Erythroblast (primary cell): ENCODE measurements at regions not wholly inside any gene's neighbourhood (a gene's known extent, or its start where the extent isn't known, plus 50 kb on each side); places are given as distances from the start of the nearest gene placed in this dataset.

Source experiments
- GATA1 ChIP-seq: IDR thresholded peaks from 2 replicates; pipeline ENCODE4 v1.6.1; 2011; ENCODE audit warnings: low read depth, mild to moderate bottlenecking, control low read depth, low read length, moderate library complexity
- POLR2A ChIP-seq: IDR thresholded peaks from 2 replicates; pipeline ENCODE4 v1.6.1; 2011; ENCODE audit warnings: mild to moderate bottlenecking, low read length

DNA sequence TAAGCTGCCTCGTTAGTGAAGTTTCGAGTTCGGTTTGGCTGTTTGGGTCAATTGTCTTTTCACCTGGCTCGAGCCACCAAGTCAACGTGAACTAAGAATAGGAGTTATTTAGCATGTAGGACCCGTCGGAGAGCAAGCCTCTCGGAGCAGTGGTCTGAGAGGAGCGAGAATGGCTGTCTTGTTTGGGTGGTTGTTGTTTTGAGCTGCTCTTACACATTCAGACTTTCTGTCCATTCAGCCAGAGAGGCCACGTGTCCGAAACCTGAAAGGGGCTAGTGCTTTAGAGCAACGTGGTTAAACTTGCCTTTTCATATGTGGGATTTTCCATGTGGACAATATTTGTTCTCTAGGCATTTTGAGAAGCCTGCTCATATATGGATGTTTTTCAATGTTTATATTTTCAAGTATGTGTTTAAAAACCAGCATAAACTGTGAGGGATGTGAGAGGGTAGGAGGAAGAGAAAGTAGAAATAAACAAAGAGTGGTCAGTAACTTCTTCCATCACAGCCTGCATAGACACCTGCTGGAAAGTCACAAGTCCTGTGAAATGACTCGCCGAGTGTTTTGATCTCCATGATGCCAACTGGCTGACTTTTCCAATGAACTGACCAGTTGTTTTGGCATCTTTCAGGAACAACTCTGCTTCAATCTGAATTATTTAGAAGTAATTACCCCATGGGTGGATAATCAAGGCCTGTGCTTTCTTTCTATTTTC lies 221.0 kb downstream of the ASCL1 start:
- TF ChIP-seq POLR2A (no peak), GATA1 (no peak)
